ENCODE measurements at regions not wholly inside any gene's neighbourhood (a gene's known extent, or its start where the extent isn't known, plus 50 kb on each side); places are given as distances from the start of the nearest gene placed in this dataset.

GRCh38 chr4:170657761-170658160 is 568.0 kb upstream of the AADAT start:
- TF ChIP-seq POLR2A (IDR thresholded peaks at IDR 0.05): no peak
- TF ChIP-seq CTCF (IDR thresholded peaks at IDR 0.05): no peak
- no peak for TF ChIP-seq EP300 (IDR thresholded peaks at IDR 0.05)
